HUES64 (cell line): ENCODE measurements at regions not wholly inside any gene's neighbourhood (a gene's known extent, or its start where the extent isn't known, plus 50 kb on each side); places are given as distances from the start of the nearest gene placed in this dataset.
A peak's percentile ranks its signal among the peaks of the same experiment; 100 is the strongest.

ENCODE experiments used
- H3K27ac ChIP-seq: 2 replicates; pipeline ENCODE4 v1.7.0; 2013; ENCODE audit warnings: low read depth, low read length, inconsistent platforms
- H3K27me3 ChIP-seq: 2 replicates; pipeline ENCODE4 v1.6.1; 2013; ENCODE audit warnings: mild to moderate bottlenecking, low read length; ENCODE audit not compliant: insufficient read depth
- H3K36me3 ChIP-seq: 2 replicates; pipeline ENCODE4 v1.6.1; 2013; ENCODE audit warnings: mild to moderate bottlenecking, low read length; ENCODE audit not compliant: insufficient read depth
- H3K4me1 ChIP-seq: 2 replicates; pipeline ENCODE4 v1.6.1; 2013; ENCODE audit warnings: mild to moderate bottlenecking, low read length, moderate library complexity; ENCODE audit not compliant: insufficient read depth
- H3K4me3 ChIP-seq: 2 replicates; pipeline ENCODE4 v1.5.1; 2013; ENCODE audit warnings: mild to moderate bottlenecking, low read length, moderate library complexity
- H3K9ac ChIP-seq: 2 replicates; pipeline ENCODE4 v1.6.1; 2013; ENCODE audit warnings: mild to moderate bottlenecking, low read depth, low read length
- H3K9me3 ChIP-seq: 2 replicates; pipeline ENCODE4 v1.6.1; 2013; ENCODE audit warnings: low read depth, low read length; ENCODE audit not compliant: insufficient read depth
- WGBS: fragments of 150-250, 120-280 bp; methylation state at CpG from one replicate; pipeline ENCODE4 v1.1.7; 2013; ENCODE audit warnings: missing lambda C conversion rate; 5-methylcytosine and 5-hydroxymethylcytosine counted together

DNA sequence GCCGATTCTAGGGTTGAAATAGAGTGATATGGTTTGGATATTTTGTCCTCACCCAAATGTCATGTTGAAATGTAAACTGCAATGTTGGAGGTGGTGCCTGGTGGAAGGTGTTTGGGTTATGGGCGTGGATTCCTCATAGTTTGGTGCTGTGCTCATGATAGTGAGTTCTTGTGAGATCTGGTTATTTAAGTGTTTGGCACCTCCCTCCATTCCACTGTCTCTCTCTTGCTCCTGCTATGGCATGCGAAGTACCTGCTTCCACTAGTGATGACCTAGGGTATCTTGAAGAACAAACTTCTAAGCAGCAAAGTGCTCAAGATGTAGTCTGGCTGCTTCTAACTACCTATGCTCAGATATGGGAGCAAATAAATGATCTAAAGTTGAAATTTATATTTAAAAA, 56.0 kb upstream of the TSPAN18 start:
- Histone ChIP-seq H3K4me3 (peak overlapping the region; percentile 38), H3K9ac (peak overlapping the region; percentile 51)

DNA sequence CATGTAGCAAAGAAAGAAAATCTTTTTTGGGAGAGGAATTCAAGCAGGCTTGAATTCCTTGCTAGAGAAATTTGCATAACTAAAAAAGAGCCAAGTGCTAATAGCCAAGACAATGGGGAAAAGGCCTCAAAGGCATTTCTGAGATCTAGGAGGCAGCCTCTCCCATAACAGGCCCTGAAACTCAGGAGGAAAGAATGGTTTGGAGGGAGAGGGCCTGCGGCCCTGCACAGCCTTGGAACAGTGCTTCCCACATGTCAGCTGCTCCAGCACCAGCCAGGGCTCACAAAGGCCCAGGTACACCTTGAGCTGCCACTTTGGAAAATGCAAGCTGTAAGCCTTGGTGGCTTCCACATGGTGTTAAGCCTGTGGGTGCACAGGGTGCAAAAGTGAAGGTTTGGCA, 55.5 kb upstream of the TSPAN18 start:
- peak overlapping the region; percentile 38 for H3K4me3 ChIP-seq
- no peaks in the 10 kb centered on the region for H3K36me3 ChIP-seq
- peak overlapping the region; percentile 52 for H3K9ac ChIP-seq
- H3K27me3 ChIP-seq, result no peaks in the 10 kb centered on the region
- peaks cover 23% of the 10 kb centered on the region for H3K4me1 ChIP-seq
- H3K9me3 ChIP-seq, result peaks cover 4% of the 10 kb centered on the region; the same call in 1 of the 2 replicates
- WGBS, result 17% methylated on average over 1 of the region's 1 CpG
- H3K27ac ChIP-seq, result peak overlapping the region; percentile 98

More for the DNA sequence above, 56.0 kb upstream of the TSPAN18 start:
- Histone ChIP-seq H3K27ac (peak overlapping the region; percentile 98), H3K36me3 (no peaks in the 10 kb centered on the region), H3K4me1 (peaks cover 23% of the 10 kb centered on the region), H3K27me3 (no peaks in the 10 kb centered on the region), H3K9me3 (peaks cover 4% of the 10 kb centered on the region; the same call in 1 of the 2 replicates)
- 42% methylated on average over 3 of the region's 3 CpGs for WGBS

DNA sequence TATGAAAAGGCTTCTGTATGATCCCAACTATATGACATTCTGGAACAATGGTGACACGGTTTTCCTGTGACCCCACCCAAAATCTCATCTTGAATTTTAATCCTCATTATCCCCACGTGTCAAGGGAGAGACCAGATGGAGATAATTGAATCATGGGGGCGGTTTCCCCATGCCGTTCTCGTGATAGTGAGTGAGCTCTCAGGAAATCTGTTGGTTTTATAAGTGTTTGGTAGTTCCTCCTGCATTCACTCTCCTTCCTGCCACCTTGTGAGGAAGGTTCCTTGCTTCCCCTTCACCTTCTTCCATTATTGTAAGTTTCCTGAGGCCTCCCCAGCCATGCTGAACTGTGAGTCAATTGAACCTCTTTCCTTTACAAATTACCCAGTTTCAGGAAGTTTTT, 53.1 kb upstream of the TSPAN18 start:
- peaks cover 4% of the 10 kb centered on the region; the same call in 1 of the 2 replicates for H3K9me3 ChIP-seq
- H3K27ac ChIP-seq, result no peak overlapping the region
- peaks cover 23% of the 10 kb centered on the region for H3K4me1 ChIP-seq
- H3K27me3 ChIP-seq, result no peaks in the 10 kb centered on the region
- no peak overlapping the region for H3K9ac ChIP-seq
- no peak overlapping the region for H3K4me3 ChIP-seq
- WGBS, result 75% methylated on average over 5 of the region's 5 CpGs
- H3K36me3 ChIP-seq, result no peaks in the 10 kb centered on the region

DNA sequence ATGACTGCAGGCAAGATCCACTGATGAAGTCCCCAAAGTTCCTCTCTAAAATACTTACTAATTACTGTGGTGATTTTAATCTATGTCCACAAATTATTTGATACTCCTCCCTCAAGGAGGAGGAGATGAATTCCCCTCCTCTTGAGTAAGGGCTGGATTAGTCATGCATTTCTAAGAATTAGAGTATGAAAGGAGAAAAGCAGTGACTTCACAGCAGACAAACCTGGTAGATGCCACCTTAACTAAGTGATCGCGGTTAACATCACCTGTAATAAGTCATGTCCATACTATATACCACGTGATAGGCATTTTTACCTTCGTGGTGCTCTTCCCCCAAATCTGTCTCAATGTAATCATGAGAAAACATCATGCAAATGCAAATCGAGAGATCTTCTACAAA, 52.0 kb upstream of the TSPAN18 start:
- H3K9me3 ChIP-seq, result peaks cover 4% of the 10 kb centered on the region; the same call in 1 of the 2 replicates
- 82% methylated on average over 5 of the region's 5 CpGs for WGBS
- H3K27ac ChIP-seq, result no peak overlapping the region
- H3K9ac ChIP-seq, result no peak overlapping the region
- no peaks in the 10 kb centered on the region for H3K27me3 ChIP-seq
- H3K4me3 ChIP-seq, result no peak overlapping the region
- peaks cover 16% of the 10 kb centered on the region for H3K4me1 ChIP-seq
- H3K36me3 ChIP-seq, result no peaks in the 10 kb centered on the region

DNA sequence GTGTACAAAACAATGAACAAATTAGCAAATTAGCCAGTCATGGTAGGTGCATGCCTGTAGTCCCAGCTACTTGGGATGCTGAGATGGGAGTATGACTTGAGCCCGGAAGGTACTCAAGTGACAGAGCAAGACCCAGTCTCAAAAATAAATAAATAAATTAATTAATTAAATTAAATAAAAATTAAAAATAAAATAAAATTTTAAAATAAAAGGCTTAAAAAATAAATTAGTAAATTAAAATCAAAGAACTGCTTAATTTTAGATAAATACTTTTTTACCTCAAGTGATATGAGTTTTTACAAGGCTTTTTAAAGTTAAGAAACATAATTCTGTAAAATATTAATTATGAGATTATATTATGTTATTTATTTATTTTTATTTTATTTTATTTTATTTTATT, 50.9 kb upstream of the TSPAN18 start:
- peaks cover 14% of the 10 kb centered on the region for H3K4me1 ChIP-seq
- no peaks in the 10 kb centered on the region for H3K27me3 ChIP-seq
- no peak overlapping the region for H3K9ac ChIP-seq
- 80% methylated on average over 1 of the region's 1 CpG for WGBS
- no peaks in the 10 kb centered on the region for H3K36me3 ChIP-seq
- no peak overlapping the region for H3K27ac ChIP-seq
- no peak overlapping the region for H3K4me3 ChIP-seq
- H3K9me3 ChIP-seq, result peaks cover 4% of the 10 kb centered on the region; the same call in 1 of the 2 replicates
